IMR-90 (cell line): ENCODE measurements at regions not wholly inside any gene's neighbourhood (a gene's known extent, or its start where the extent isn't known, plus 50 kb on each side); places are given as distances from the start of the nearest gene placed in this dataset.

ENCODE experiments used
- ATAC-seq: fragments of 200-7000 bp; cut with Tn5 transposase; 2 replicates; pipeline ENCODE4 v1.9.1; 2020; ENCODE audit warnings: low read depth, mild to moderate bottlenecking, moderate library complexity
- BruUV-seq: library from RNA; stranded (reverse); fragments of 400-500 nt; replicated peaks from 2 replicates; lab custom pipeline; 2021; lab: Mats Ljungman, UMichigan
- CTCF ChIA-PET: fragments of 300-600 bp; formaldehyde crosslinking; extraction: SDS; loops from one replicate; lab custom pipeline; 2021; ENCODE audit warnings: antibody characterized with exemption; lab: Yijun Ruan, JAX
- POLR2A ChIA-PET: fragments of 300-600 bp; sonication (Branson Sonifier 250); formaldehyde crosslinking; loops from one replicate; lab custom pipeline; 2022; ENCODE audit warnings: antibody characterized with exemption; ENCODE audit not compliant: unreplicated experiment; lab: Charles Lee
- DNase-seq: peaks from one replicate; pipeline ENCODE4 v3.0.0; 2013
- H2AFZ ChIP-seq: replicated peaks from 2 replicates; pipeline ENCODE3; 2013; ENCODE audit warnings: low read length, mild to moderate bottlenecking; ENCODE audit not compliant: poor library complexity
- H2AK5ac ChIP-seq: 2 replicates; pipeline ENCODE4 v1.6.1; 2013; ENCODE audit warnings: low read depth, low read length, inconsistent platforms
- H2AK9ac ChIP-seq: replicated peaks from 2 replicates; pipeline ENCODE3; 2013; ENCODE audit warnings: mild to moderate bottlenecking, low read depth, low read length, moderate library complexity; ENCODE audit not compliant: poor library complexity
- H2BK120ac ChIP-seq: 2 replicates; pipeline ENCODE4 v1.6.1; 2013; ENCODE audit warnings: low read depth, low read length, inconsistent platforms
- H2BK15ac ChIP-seq: 3 replicates; pipeline ENCODE4 v1.6.1; 2013; ENCODE audit warnings: low read depth, low read length, inconsistent platforms
- H2BK20ac ChIP-seq: 2 replicates; pipeline ENCODE4 v1.6.1; 2013; ENCODE audit warnings: low read depth, mild to moderate bottlenecking, inconsistent platforms, low read length, moderate library complexity
- H2BK5ac ChIP-seq: 2 replicates; pipeline ENCODE4 v1.6.1; 2013; ENCODE audit warnings: mild to moderate bottlenecking, low read depth, low read length, inconsistent platforms; ENCODE audit not compliant: poor library complexity, severe bottlenecking
- H3K14ac ChIP-seq: replicated peaks from 2 replicates; pipeline ENCODE4 v1.6.1; 2013; ENCODE audit warnings: low read depth, low read length, inconsistent platforms
- H3K18ac ChIP-seq: 2 replicates; pipeline ENCODE4 v1.6.1; 2013; ENCODE audit warnings: low read depth, low read length, control low read depth
- H3K23ac ChIP-seq: 2 replicates; pipeline ENCODE4 v1.6.1; 2013; ENCODE audit warnings: low read depth, low read length, inconsistent platforms
- H3K27ac ChIP-seq: 2 replicates; pipeline ENCODE4 v1.5.1; 2013; ENCODE audit warnings: mild to moderate bottlenecking, control low read depth, low read length; ENCODE audit not compliant: insufficient read depth
- H3K27me3 ChIP-seq: 2 replicates; pipeline ENCODE4 v1.6.1; 2013; ENCODE audit warnings: low read length; ENCODE audit not compliant: control insufficient read depth, insufficient read depth
- H3K36me3 ChIP-seq: 2 replicates; pipeline ENCODE4 v1.6.1; 2013; ENCODE audit warnings: low read length, mixed read lengths; ENCODE audit not compliant: control insufficient read depth, insufficient read depth
- H3K4ac ChIP-seq: 2 replicates; pipeline ENCODE4 v1.6.1; 2013; ENCODE audit warnings: low read depth, low read length, inconsistent platforms
- H3K4me1 ChIP-seq: 2 replicates; pipeline ENCODE4 v1.6.1; 2013; ENCODE audit warnings: low read length, mixed read lengths; ENCODE audit not compliant: control insufficient read depth, insufficient read depth
- H3K4me2 ChIP-seq: 2 replicates; pipeline ENCODE4 v1.6.1; 2013; ENCODE audit warnings: low read depth, mild to moderate bottlenecking, control low read depth, low read length, moderate library complexity
- H3K4me3 ChIP-seq: 2 replicates; pipeline ENCODE4 v1.5.1; 2013; ENCODE audit warnings: low read depth, mild to moderate bottlenecking, control low read depth, low read length, moderate library complexity; ENCODE audit not compliant: insufficient read depth
- H3K56ac ChIP-seq: 2 replicates; pipeline ENCODE4 v1.6.1; 2013; ENCODE audit warnings: low read length, inconsistent platforms; ENCODE audit not compliant: insufficient read depth; ENCODE audit errors: extremely low read depth
- H3K79me1 ChIP-seq, 2 experiments: 2 replicates each; pipeline ENCODE4 v1.6.1; 2013; ENCODE audit warnings: low read length in 2 of 2, inconsistent platforms in 1 of 2, low read depth in 1 of 2
- H3K9ac ChIP-seq: 2 replicates; pipeline ENCODE4 v1.6.1; 2013; ENCODE audit warnings: low read depth, low read length, control low read depth
- H3K9me1 ChIP-seq: 2 replicates; pipeline ENCODE4 v1.6.1; 2013; ENCODE audit warnings: low read length, inconsistent platforms; ENCODE audit not compliant: insufficient read depth
- H3K9me3 ChIP-seq: 2 replicates; pipeline ENCODE4 v1.6.1; 2013; ENCODE audit warnings: low read length; ENCODE audit not compliant: control insufficient read depth, insufficient read depth
- H4K20me1 ChIP-seq: 2 replicates; pipeline ENCODE4 v1.6.1; 2013; ENCODE audit warnings: low read length, inconsistent platforms; ENCODE audit not compliant: insufficient read depth
- H4K5ac ChIP-seq: 2 replicates; pipeline ENCODE4 v1.6.1; 2013; ENCODE audit warnings: mild to moderate bottlenecking, low read depth, low read length, control low read depth
- H4K8ac ChIP-seq, 2 experiments: 2 replicates each; pipeline ENCODE4 v1.6.1; 2013; ENCODE audit warnings: low read depth in 2 of 2, low read length in 2 of 2, control low read depth in 1 of 2, inconsistent platforms in 1 of 2
- H4K91ac ChIP-seq: 2 replicates; pipeline ENCODE4 v1.6.1; 2013; ENCODE audit warnings: low read depth, low read length, inconsistent platforms; ENCODE audit not compliant: insufficient read depth
- BHLHE40 ChIP-seq: fragments of 150-350 bp; IDR thresholded peaks from 2 replicates; pipeline ENCODE4 v1.6.1; 2016; ENCODE audit warnings: mild to moderate bottlenecking, low read depth, low read length
- CEBPB ChIP-seq: IDR thresholded peaks from 2 replicates; pipeline ENCODE4 v1.6.1; 2012; ENCODE audit warnings: low read depth, low read length, improper control_type of control experiment
- CHD1 ChIP-seq: IDR thresholded peaks from 2 replicates; pipeline ENCODE4 v1.6.1; 2012; ENCODE audit warnings: low read depth, low read length, improper control_type of control experiment
- FOS ChIP-seq: fragments of 150-350 bp; IDR thresholded peaks from 2 replicates; pipeline ENCODE4 v1.6.1; 2016; ENCODE audit warnings: low read depth, low read length
- MAFK ChIP-seq: IDR thresholded peaks from 2 replicates; pipeline ENCODE4 v1.6.1; 2012; ENCODE audit warnings: low read depth, low read length, improper control_type of control experiment
- MAZ ChIP-seq: IDR thresholded peaks from 2 replicates; pipeline ENCODE4 v1.6.1; 2012; ENCODE audit warnings: low read depth, mild to moderate bottlenecking, low read length, improper control_type of control experiment, moderate library complexity, borderline replicate concordance
- MXI1 ChIP-seq: IDR thresholded peaks from 2 replicates; pipeline ENCODE4 v1.6.1; 2012; ENCODE audit warnings: low read depth, mild to moderate bottlenecking, low read length, moderate library complexity, borderline replicate concordance
- NFE2L2 ChIP-seq: fragments of 150-350 bp; IDR thresholded peaks from 2 replicates; pipeline ENCODE4 v1.6.1; 2016; ENCODE audit warnings: low read depth, mild to moderate bottlenecking, low read length
- POLR2A ChIP-seq: IDR thresholded peaks from 2 replicates; pipeline ENCODE4 v1.6.1; 2012; ENCODE audit warnings: mild to moderate bottlenecking, low read depth, low read length
- RAD21 ChIP-seq: IDR thresholded peaks from 2 replicates; pipeline ENCODE4 v1.6.1; 2012; ENCODE audit warnings: low read length, improper control_type of control experiment
- RCOR1 ChIP-seq: IDR thresholded peaks from 2 replicates; pipeline ENCODE4 v1.6.1; 2012; ENCODE audit warnings: mild to moderate bottlenecking, low read length, improper control_type of control experiment; ENCODE audit not compliant: insufficient replicate concordance
- RFX5 ChIP-seq: IDR thresholded peaks from 2 replicates; pipeline ENCODE4 v1.8.0; 2012; ENCODE audit warnings: low read depth, mild to moderate bottlenecking, low read length, moderate library complexity
- SMC3 ChIP-seq: fragments of 150-350 bp; IDR thresholded peaks from 2 replicates; pipeline ENCODE4 v1.6.1; 2016; ENCODE audit warnings: low read depth, mild to moderate bottlenecking, antibody characterized with exemption, low read length, moderate library complexity
- WGBS, 2 experiments: methylation state at CpG; one replicate each; pipeline versions ENCODE4 v1.1.5 to v1.1.7; 2013; ENCODE audit warnings: missing lambda C conversion rate in 2 of 2; ENCODE audit not compliant: insufficient read length in 1 of 2; ENCODE audit errors: extremely low coverage in 2 of 2; 5-methylcytosine and 5-hydroxymethylcytosine counted together
- dilution Hi-C: fragments of 300-500 bp; cut with HindIII; formaldehyde crosslinking; loops from one replicate; pipeline ENCODE4 v1.14.3; 2018; ENCODE audit warnings: low sequenced_read_pairs; ENCODE audit not compliant: unreplicated experiment
- in situ Hi-C: fragments of 300-500 bp; cut with MboI; formaldehyde crosslinking; loops from 3 replicates; pipeline ENCODE4 v1.14.3; 2019; ENCODE audit warnings: low sequenced_read_pairs, inconsistent platforms, mixed read lengths
- intact Hi-C: fragments of 100-400 bp; cut with micrococcal nuclease; formaldehyde crosslinking; loops from 2 replicates; pipeline ENCODE4 v1.10.0; 2022
- TF ChIP-seq, protein P1 (sequence below): conservative IDR thresholded peaks from 2 replicates; pipeline ENCODE4 v1.5.1; 2012; ENCODE audit warnings: mild to moderate bottlenecking, low read depth, low read length, improper control_type of control experiment
- TF ChIP-seq, protein P2 (sequence below): fragments of 150-350 bp; IDR thresholded peaks from 2 replicates; pipeline ENCODE4 v1.6.1; 2016; ENCODE audit warnings: low read depth, mild to moderate bottlenecking, low read length, moderate library complexity, borderline replicate concordance
- TF ChIP-seq, protein P3 (sequence below): fragments of 150-350 bp; IDR thresholded peaks from 2 replicates; pipeline ENCODE4 v1.6.1; 2017; ENCODE audit warnings: mild to moderate bottlenecking, antibody characterized with exemption, low read length, low read depth

DNA sequence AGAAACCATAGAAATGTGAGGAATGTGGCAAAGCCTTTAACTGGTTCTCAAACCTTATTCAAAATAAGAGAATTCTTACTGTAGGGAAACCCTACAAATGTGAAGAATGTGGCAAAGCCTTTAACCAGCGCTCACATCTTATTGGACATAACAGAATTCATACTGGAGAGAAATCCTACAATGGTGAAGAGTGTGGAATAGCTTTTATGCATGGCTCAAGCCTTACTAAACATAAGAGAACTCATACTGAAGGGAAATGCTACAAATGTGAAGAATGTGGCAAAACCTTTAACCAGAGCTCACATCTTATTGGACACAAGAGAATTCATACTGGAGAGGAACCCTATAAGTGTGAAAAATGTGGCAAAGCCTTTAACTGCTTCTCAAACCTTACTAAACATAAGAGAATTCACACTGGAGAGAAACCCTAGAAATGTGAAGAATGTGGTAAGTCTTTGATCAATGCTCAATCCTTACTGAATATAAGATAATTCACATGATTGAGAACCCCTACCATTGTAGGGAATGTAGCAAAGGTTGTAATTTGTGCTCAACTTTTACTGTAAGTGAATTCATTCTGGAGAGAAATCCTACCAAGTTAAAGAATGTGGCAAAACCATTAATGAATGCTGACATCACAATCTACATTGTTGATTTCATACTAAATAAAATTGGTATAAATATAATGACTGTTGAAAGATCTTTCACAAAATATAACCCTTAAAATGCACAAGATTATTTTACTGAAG, 142.5 kb upstream of the ZNF479 start:
- no TSS peak for BruUV-seq
- Histone ChIP-seq H3K23ac (no peak overlapping the region), H3K4me3 (no peak overlapping the region), H2BK120ac (no peak overlapping the region), H3K79me1 (no peaks in the 10 kb centered on the region), H3K18ac (no peak overlapping the region), H3K4me2 (no peak overlapping the region), H3K27ac (no peak overlapping the region), H2AFZ (no peak overlapping the region), H3K4me1 (no peaks in the 10 kb centered on the region), H2AK5ac (no peak overlapping the region), H3K9me1 (no peaks in the 10 kb centered on the region), H2AK9ac (no peak overlapping the region), H4K20me1 (no peaks in the 10 kb centered on the region), H3K4ac (no peak overlapping the region), H4K8ac (no peak overlapping the region), H3K9me3 (peaks cover 10% of the 10 kb centered on the region), H3K9ac (no peak overlapping the region), H3K27me3 (no peaks in the 10 kb centered on the region), H2BK20ac (no peak overlapping the region), H3K14ac (no peak overlapping the region), H2BK5ac (no peak overlapping the region), H3K36me3 (no peaks in the 10 kb centered on the region), H4K91ac (no peak overlapping the region), H4K5ac (no peak overlapping the region), H3K56ac (no peak overlapping the region), H2BK15ac (no peak overlapping the region)
- intact Hi-C loops (no loop called here), in situ Hi-C loops (no loop called here), dilution Hi-C loops (no loop called here)
- DNase-seq (no peak), ATAC-seq (no peak)
- WGBS, 2 experiments = no CpG with 5 or more reads among the region's 1 CpG
- POLR2A ChIA-PET = no interaction called here
- CTCF ChIA-PET = no interaction called here
- TF ChIP-seq RCOR1 (no peak), POLR2A (no peak), CEBPB (no peak), BHLHE40 (no peak), CHD1 (no peak), MXI1 (no peak), FOS (no peak), MAFK (no peak), SMC3 (no peak), RFX5 (no peak), NFE2L2 (no peak), RAD21 (no peak), MAZ (no peak)
- TF ChIP-seq, protein P1, sequence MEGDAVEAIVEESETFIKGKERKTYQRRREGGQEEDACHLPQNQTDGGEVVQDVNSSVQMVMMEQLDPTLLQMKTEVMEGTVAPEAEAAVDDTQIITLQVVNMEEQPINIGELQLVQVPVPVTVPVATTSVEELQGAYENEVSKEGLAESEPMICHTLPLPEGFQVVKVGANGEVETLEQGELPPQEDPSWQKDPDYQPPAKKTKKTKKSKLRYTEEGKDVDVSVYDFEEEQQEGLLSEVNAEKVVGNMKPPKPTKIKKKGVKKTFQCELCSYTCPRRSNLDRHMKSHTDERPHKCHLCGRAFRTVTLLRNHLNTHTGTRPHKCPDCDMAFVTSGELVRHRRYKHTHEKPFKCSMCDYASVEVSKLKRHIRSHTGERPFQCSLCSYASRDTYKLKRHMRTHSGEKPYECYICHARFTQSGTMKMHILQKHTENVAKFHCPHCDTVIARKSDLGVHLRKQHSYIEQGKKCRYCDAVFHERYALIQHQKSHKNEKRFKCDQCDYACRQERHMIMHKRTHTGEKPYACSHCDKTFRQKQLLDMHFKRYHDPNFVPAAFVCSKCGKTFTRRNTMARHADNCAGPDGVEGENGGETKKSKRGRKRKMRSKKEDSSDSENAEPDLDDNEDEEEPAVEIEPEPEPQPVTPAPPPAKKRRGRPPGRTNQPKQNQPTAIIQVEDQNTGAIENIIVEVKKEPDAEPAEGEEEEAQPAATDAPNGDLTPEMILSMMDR = no peak
- TF ChIP-seq, protein P2, sequence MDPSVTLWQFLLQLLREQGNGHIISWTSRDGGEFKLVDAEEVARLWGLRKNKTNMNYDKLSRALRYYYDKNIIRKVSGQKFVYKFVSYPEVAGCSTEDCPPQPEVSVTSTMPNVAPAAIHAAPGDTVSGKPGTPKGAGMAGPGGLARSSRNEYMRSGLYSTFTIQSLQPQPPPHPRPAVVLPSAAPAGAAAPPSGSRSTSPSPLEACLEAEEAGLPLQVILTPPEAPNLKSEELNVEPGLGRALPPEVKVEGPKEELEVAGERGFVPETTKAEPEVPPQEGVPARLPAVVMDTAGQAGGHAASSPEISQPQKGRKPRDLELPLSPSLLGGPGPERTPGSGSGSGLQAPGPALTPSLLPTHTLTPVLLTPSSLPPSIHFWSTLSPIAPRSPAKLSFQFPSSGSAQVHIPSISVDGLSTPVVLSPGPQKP = no peak
- TF ChIP-seq, protein P3, sequence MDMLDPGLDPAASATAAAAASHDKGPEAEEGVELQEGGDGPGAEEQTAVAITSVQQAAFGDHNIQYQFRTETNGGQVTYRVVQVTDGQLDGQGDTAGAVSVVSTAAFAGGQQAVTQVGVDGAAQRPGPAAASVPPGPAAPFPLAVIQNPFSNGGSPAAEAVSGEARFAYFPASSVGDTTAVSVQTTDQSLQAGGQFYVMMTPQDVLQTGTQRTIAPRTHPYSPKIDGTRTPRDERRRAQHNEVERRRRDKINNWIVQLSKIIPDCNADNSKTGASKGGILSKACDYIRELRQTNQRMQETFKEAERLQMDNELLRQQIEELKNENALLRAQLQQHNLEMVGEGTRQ = no peak
